IMR-90 (cell line): ENCODE measurements at regions not wholly inside any gene's neighbourhood (a gene's known extent, or its start where the extent isn't known, plus 50 kb on each side); places are given as distances from the start of the nearest gene placed in this dataset.
A peak's percentile ranks its signal among the peaks of the same experiment; 100 is the strongest.

Source experiments
- ATAC-seq: fragments of 200-7000 bp; cut with Tn5 transposase; 2 replicates; pipeline ENCODE4 v1.9.1; 2020; ENCODE audit warnings: low read depth, mild to moderate bottlenecking, moderate library complexity
- BruUV-seq: library from RNA; stranded (reverse); fragments of 400-500 nt; replicated peaks from 2 replicates; lab custom pipeline; 2021; lab: Mats Ljungman, UMichigan
- CTCF ChIA-PET: fragments of 300-600 bp; formaldehyde crosslinking; extraction: SDS; loops from one replicate; lab custom pipeline; 2021; ENCODE audit warnings: antibody characterized with exemption; lab: Yijun Ruan, JAX
- POLR2A ChIA-PET: fragments of 300-600 bp; sonication (Branson Sonifier 250); formaldehyde crosslinking; loops from one replicate; lab custom pipeline; 2022; ENCODE audit warnings: antibody characterized with exemption; ENCODE audit not compliant: unreplicated experiment; lab: Charles Lee
- DNase-seq: peaks from one replicate; pipeline ENCODE4 v3.0.0; 2013
- H2AFZ ChIP-seq: replicated peaks from 2 replicates; pipeline ENCODE3; 2013; ENCODE audit warnings: low read length, mild to moderate bottlenecking; ENCODE audit not compliant: poor library complexity
- H2AK5ac ChIP-seq: 2 replicates; pipeline ENCODE4 v1.6.1; 2013; ENCODE audit warnings: low read depth, low read length, inconsistent platforms
- H2AK9ac ChIP-seq: replicated peaks from 2 replicates; pipeline ENCODE3; 2013; ENCODE audit warnings: mild to moderate bottlenecking, low read depth, low read length, moderate library complexity; ENCODE audit not compliant: poor library complexity
- H2BK120ac ChIP-seq: 2 replicates; pipeline ENCODE4 v1.6.1; 2013; ENCODE audit warnings: low read depth, low read length, inconsistent platforms
- H2BK15ac ChIP-seq: 3 replicates; pipeline ENCODE4 v1.6.1; 2013; ENCODE audit warnings: low read depth, low read length, inconsistent platforms
- H2BK20ac ChIP-seq: 2 replicates; pipeline ENCODE4 v1.6.1; 2013; ENCODE audit warnings: low read depth, mild to moderate bottlenecking, inconsistent platforms, low read length, moderate library complexity
- H2BK5ac ChIP-seq: 2 replicates; pipeline ENCODE4 v1.6.1; 2013; ENCODE audit warnings: mild to moderate bottlenecking, low read depth, low read length, inconsistent platforms; ENCODE audit not compliant: poor library complexity, severe bottlenecking
- H3K14ac ChIP-seq: replicated peaks from 2 replicates; pipeline ENCODE4 v1.6.1; 2013; ENCODE audit warnings: low read depth, low read length, inconsistent platforms
- H3K18ac ChIP-seq: 2 replicates; pipeline ENCODE4 v1.6.1; 2013; ENCODE audit warnings: low read depth, low read length, control low read depth
- H3K23ac ChIP-seq: 2 replicates; pipeline ENCODE4 v1.6.1; 2013; ENCODE audit warnings: low read depth, low read length, inconsistent platforms
- H3K27ac ChIP-seq: 2 replicates; pipeline ENCODE4 v1.5.1; 2013; ENCODE audit warnings: mild to moderate bottlenecking, control low read depth, low read length; ENCODE audit not compliant: insufficient read depth
- H3K27me3 ChIP-seq: 2 replicates; pipeline ENCODE4 v1.6.1; 2013; ENCODE audit warnings: low read length; ENCODE audit not compliant: control insufficient read depth, insufficient read depth
- H3K36me3 ChIP-seq: 2 replicates; pipeline ENCODE4 v1.6.1; 2013; ENCODE audit warnings: low read length, mixed read lengths; ENCODE audit not compliant: control insufficient read depth, insufficient read depth
- H3K4ac ChIP-seq: 2 replicates; pipeline ENCODE4 v1.6.1; 2013; ENCODE audit warnings: low read depth, low read length, inconsistent platforms
- H3K4me1 ChIP-seq: 2 replicates; pipeline ENCODE4 v1.6.1; 2013; ENCODE audit warnings: low read length, mixed read lengths; ENCODE audit not compliant: control insufficient read depth, insufficient read depth
- H3K4me2 ChIP-seq: 2 replicates; pipeline ENCODE4 v1.6.1; 2013; ENCODE audit warnings: low read depth, mild to moderate bottlenecking, control low read depth, low read length, moderate library complexity
- H3K4me3 ChIP-seq: 2 replicates; pipeline ENCODE4 v1.5.1; 2013; ENCODE audit warnings: low read depth, mild to moderate bottlenecking, control low read depth, low read length, moderate library complexity; ENCODE audit not compliant: insufficient read depth
- H3K56ac ChIP-seq: 2 replicates; pipeline ENCODE4 v1.6.1; 2013; ENCODE audit warnings: low read length, inconsistent platforms; ENCODE audit not compliant: insufficient read depth; ENCODE audit errors: extremely low read depth
- H3K79me1 ChIP-seq, 2 experiments: 2 replicates each; pipeline ENCODE4 v1.6.1; 2013; ENCODE audit warnings: low read length in 2 of 2, inconsistent platforms in 1 of 2, low read depth in 1 of 2
- H3K9ac ChIP-seq: 2 replicates; pipeline ENCODE4 v1.6.1; 2013; ENCODE audit warnings: low read depth, low read length, control low read depth
- H3K9me1 ChIP-seq: 2 replicates; pipeline ENCODE4 v1.6.1; 2013; ENCODE audit warnings: low read length, inconsistent platforms; ENCODE audit not compliant: insufficient read depth
- H3K9me3 ChIP-seq: 2 replicates; pipeline ENCODE4 v1.6.1; 2013; ENCODE audit warnings: low read length; ENCODE audit not compliant: control insufficient read depth, insufficient read depth
- H4K20me1 ChIP-seq: 2 replicates; pipeline ENCODE4 v1.6.1; 2013; ENCODE audit warnings: low read length, inconsistent platforms; ENCODE audit not compliant: insufficient read depth
- H4K5ac ChIP-seq: 2 replicates; pipeline ENCODE4 v1.6.1; 2013; ENCODE audit warnings: mild to moderate bottlenecking, low read depth, low read length, control low read depth
- H4K8ac ChIP-seq, 2 experiments: 2 replicates each; pipeline ENCODE4 v1.6.1; 2013; ENCODE audit warnings: low read depth in 2 of 2, low read length in 2 of 2, control low read depth in 1 of 2, inconsistent platforms in 1 of 2
- H4K91ac ChIP-seq: 2 replicates; pipeline ENCODE4 v1.6.1; 2013; ENCODE audit warnings: low read depth, low read length, inconsistent platforms; ENCODE audit not compliant: insufficient read depth
- CEBPB ChIP-seq: IDR thresholded peaks from 2 replicates; pipeline ENCODE4 v1.6.1; 2012; ENCODE audit warnings: low read depth, low read length, improper control_type of control experiment
- RCOR1 ChIP-seq: IDR thresholded peaks from 2 replicates; pipeline ENCODE4 v1.6.1; 2012; ENCODE audit warnings: mild to moderate bottlenecking, low read length, improper control_type of control experiment; ENCODE audit not compliant: insufficient replicate concordance
- whole genome bisulfite sequencing, 2 experiments: methylation state at CpG; one replicate each; pipeline versions ENCODE4 v1.1.5 to v1.1.7; 2013; ENCODE audit warnings: missing lambda C conversion rate in 2 of 2; ENCODE audit not compliant: insufficient read length in 1 of 2; ENCODE audit errors: extremely low coverage in 2 of 2; 5-methylcytosine and 5-hydroxymethylcytosine counted together
- dilution Hi-C: fragments of 300-500 bp; cut with HindIII; formaldehyde crosslinking; loops from one replicate; pipeline ENCODE4 v1.14.3; 2018; ENCODE audit warnings: low sequenced_read_pairs; ENCODE audit not compliant: unreplicated experiment
- in situ Hi-C: fragments of 300-500 bp; cut with MboI; formaldehyde crosslinking; loops from 3 replicates; pipeline ENCODE4 v1.14.3; 2019; ENCODE audit warnings: low sequenced_read_pairs, inconsistent platforms, mixed read lengths
- intact Hi-C: fragments of 100-400 bp; cut with micrococcal nuclease; formaldehyde crosslinking; loops from 2 replicates; pipeline ENCODE4 v1.10.0; 2022

DNA sequence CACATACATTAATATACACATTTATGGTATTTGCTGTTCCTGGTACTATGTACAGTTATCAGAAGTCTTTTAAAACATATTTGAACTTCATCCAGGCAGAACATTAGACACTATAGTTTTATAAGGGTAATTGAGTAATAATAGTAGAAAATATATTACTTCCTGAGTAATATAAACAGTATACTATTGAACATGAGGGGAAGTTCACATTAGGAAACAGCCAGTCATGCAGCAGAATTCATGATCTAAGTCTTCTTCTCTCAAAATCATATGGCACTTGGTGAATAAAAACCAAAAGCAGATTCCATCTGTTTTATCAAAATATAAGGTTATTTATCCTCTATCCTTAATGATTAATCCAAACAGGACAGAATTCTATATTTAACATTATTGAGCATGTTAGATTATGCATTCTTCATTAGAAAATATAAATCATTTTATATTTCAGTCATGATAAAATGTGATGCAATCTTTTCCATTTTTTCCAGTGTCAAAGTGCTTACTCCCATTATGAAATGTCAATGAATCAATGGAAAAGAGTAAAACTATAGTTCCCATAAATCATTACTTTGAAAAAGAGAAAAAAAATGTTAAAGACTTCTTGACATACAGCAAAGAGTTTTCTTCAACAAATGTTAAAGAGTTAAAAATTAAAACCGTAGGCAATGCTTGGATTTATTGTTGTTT, 584.3 kb upstream of the TUSC1 start:
- in situ Hi-C loops: no loop called here
- no peak for ATAC-seq
- Histone ChIP-seq H4K8ac (peak overlapping the region in 1 of 2 experiments; percentile 73; a peak in 1 of 4 replicates), H3K56ac (no peak overlapping the region), H3K4me1 (peaks cover 18% of the 10 kb centered on the region), H3K4me3 (no peak overlapping the region), H3K27ac (peak overlapping the region; percentile 62; the same call in 1 of the 2 replicates), H2AK5ac (no peak overlapping the region), H3K23ac (no peak overlapping the region; the same call in 1 of the 2 replicates), H3K9me1 (no peaks in the 10 kb centered on the region), H3K4me2 (peak overlapping the region; percentile 98), H4K20me1 (no peaks in the 10 kb centered on the region), H3K4ac (peak overlapping the region; percentile 89; the same call in 1 of the 2 replicates), H3K14ac (no peak overlapping the region), H3K27me3 (no peaks in the 10 kb centered on the region), H3K79me1 (no peaks in the 10 kb centered on the region), H3K18ac (peak overlapping the region; percentile 50; the same call in 1 of the 2 replicates), H2BK15ac (no peak overlapping the region), H2BK20ac (peak overlapping the region; percentile 97), H3K9me3 (no peaks in the 10 kb centered on the region), H3K9ac (no peak overlapping the region), H4K91ac (no peak overlapping the region), H2BK5ac (peak overlapping the region; percentile 98), H2AFZ (no peak overlapping the region), H2AK9ac (no peak overlapping the region), H4K5ac (no peak overlapping the region; the same call in 1 of the 2 replicates), H2BK120ac (peak overlapping the region; percentile 93; the same call in 1 of the 2 replicates), H3K36me3 (no peaks in the 10 kb centered on the region)
- peak; percentile 61 for DNase-seq
- POLR2A ChIA-PET: no interaction called here
- WGBS, 2 experiments: no CpG with 5 or more reads among the region's 1 CpG
- CTCF ChIA-PET: no interaction called here
- TF ChIP-seq CEBPB (peak; percentile 64), RCOR1 (no peak)
- intact Hi-C loops: loop anchor here (10.0 kb wide), 1 partner anchor 98 kb away; no protein-coding TSS in a partner anchor
- no TSS peak for BruUV-seq
- dilution Hi-C loops: no loop called here
